Suprapubic skin (tissue), 3 donors: ENCODE measurements at regions not wholly inside any gene's neighbourhood (a gene's known extent, or its start where the extent isn't known, plus 50 kb on each side); places are given as distances from the start of the nearest gene placed in this dataset.

Source experiments
- CTCF ChIP-seq, 2 donors: fragments of 200-600 bp in 1 of 2; fragments of 450-650 bp in 1 of 2; sonication (generic) in 1 of 2; IDR thresholded peaks; one replicate each; pipeline ENCODE4 v1.5.1; 2016 to 2019; ENCODE audit warnings: antibody characterized with exemption in 2 of 2, mild to moderate bottlenecking in 1 of 2, moderate library complexity in 1 of 2
- POLR2AphosphoS5 ChIP-seq, 3 donors: sonication (generic); formaldehyde crosslinking; IDR thresholded peaks; one replicate each; pipeline ENCODE4 v1.6.1; 2017; ENCODE audit warnings: antibody characterized with exemption in 3 of 3

- TF ChIP-seq CTCF (IDR thresholded peaks at IDR 0.05) (no peak), POLR2AphosphoS5 (IDR thresholded peaks at IDR 0.05) (no peak)
Measured at GRCh38 chr1:87176514-87176913, 152.2 kb upstream of the LMO4 start.
